Epithelial cell of prostate (primary cell): ENCODE measurements at regions not wholly inside any gene's neighbourhood (a gene's known extent, or its start where the extent isn't known, plus 50 kb on each side); places are given as distances from the start of the nearest gene placed in this dataset.

ENCODE experiments used
- DNase-seq: peaks from one replicate; pipeline ENCODE4 v3.0.0-alpha.2; 2011; ENCODE audit warnings: low read depth, low spot score
- H3K27ac ChIP-seq: fragments of 450-650 bp; 2 replicates; pipeline ENCODE4 v1.5.1; 2017; ENCODE audit warnings: mild to moderate bottlenecking

GRCh38 chr6:80464901-80465300 lies 358.4 kb downstream of the BCKDHB start:
- no peak overlapping the region for H3K27ac ChIP-seq
- DNase-seq = no peak

GRCh38 chr6:80463197-80463596 lies 356.7 kb downstream of the BCKDHB start:
- no peak overlapping the region for H3K27ac ChIP-seq
- DNase-seq = no peak

- DNase-seq = no peak
- no peak overlapping the region for H3K27ac ChIP-seq
Measured at GRCh38 chr6:80460257-80460865, 353.9 kb downstream of the BCKDHB start.

- peak; percentile 80 for DNase-seq
Measured at GRCh38 chr6:80457439-80457933, 351.0 kb downstream of the BCKDHB start.

GRCh38 chr6:80456724-80457438 lies 350.4 kb downstream of the BCKDHB start:
- no peak for DNase-seq
- peak overlapping the region; percentile 16 for H3K27ac ChIP-seq

More at GRCh38 chr6:80457439-80457933, 351.0 kb downstream of the BCKDHB start:
- H3K27ac ChIP-seq = peak overlapping the region; percentile 16

- DNase-seq = peak; percentile 39
- peak overlapping the region; percentile 73 for H3K27ac ChIP-seq
Measured at GRCh38 chr6:80454661-80455365, 348.3 kb downstream of the BCKDHB start.

- peak; percentile 99 for DNase-seq
- H3K27ac ChIP-seq = peak overlapping the region; percentile 73
Measured at GRCh38 chr6:80454197-80454596, 347.7 kb downstream of the BCKDHB start.

GRCh38 chr6:80449726-80450125 lies 343.3 kb downstream of the BCKDHB start:
- no peak for DNase-seq
- no peak overlapping the region for H3K27ac ChIP-seq

GRCh38 chr6:80446454-80447045 lies 340.1 kb downstream of the BCKDHB start:
- no peak for DNase-seq
- H3K27ac ChIP-seq = no peak overlapping the region

- DNase-seq = no peak
- H3K27ac ChIP-seq = no peak overlapping the region
Measured at GRCh38 chr6:80445751-80446150, 339.3 kb downstream of the BCKDHB start.

- H3K27ac ChIP-seq = no peak overlapping the region
- no peak for DNase-seq
Measured at GRCh38 chr6:80442366-80442765, 335.9 kb downstream of the BCKDHB start.

GRCh38 chr6:80441131-80441530 lies 334.7 kb downstream of the BCKDHB start:
- H3K27ac ChIP-seq = peak overlapping the region; percentile 98

GRCh38 chr6:80440496-80441115 lies 334.1 kb downstream of the BCKDHB start:
- peak overlapping the region; percentile 98 for H3K27ac ChIP-seq
- DNase-seq = no peak

More at GRCh38 chr6:80441131-80441530, 334.7 kb downstream of the BCKDHB start:
- DNase-seq = no peak

- H3K27ac ChIP-seq = peak overlapping the region; percentile 98
- peak; percentile 78 for DNase-seq
Measured at GRCh38 chr6:80439721-80440470, 333.4 kb downstream of the BCKDHB start.

- peak overlapping the region; percentile 98 for H3K27ac ChIP-seq
- DNase-seq = peak; percentile 79
Measured at GRCh38 chr6:80438772-80439171, 332.3 kb downstream of the BCKDHB start.

- peak overlapping the region; percentile 98 for H3K27ac ChIP-seq
- DNase-seq = no peak
Measured at GRCh38 chr6:80437801-80438200, 331.3 kb downstream of the BCKDHB start.

GRCh38 chr6:80437221-80437620 lies 330.8 kb downstream of the BCKDHB start:
- H3K27ac ChIP-seq = peak overlapping the region; percentile 98
- DNase-seq = no peak

GRCh38 chr6:80436663-80437062 lies 330.2 kb downstream of the BCKDHB start:
- no peak overlapping the region for H3K27ac ChIP-seq
- DNase-seq = no peak

GRCh38 chr6:80435457-80435856 lies 329.0 kb downstream of the BCKDHB start:
- DNase-seq = no peak
- H3K27ac ChIP-seq = no peak overlapping the region
